ENCODE measurements at regions not wholly inside any gene's neighbourhood (a gene's known extent, or its start where the extent isn't known, plus 50 kb on each side); places are given as distances from the start of the nearest gene placed in this dataset.

GRCh38 chr7:109136893-109137292, 567.2 kb downstream of the DNAJB9 start:
- Histone ChIP-seq H3K27me3 (ENCODE audit: control insufficient read depth, insufficient read depth, low read length) (no peaks in the 10 kb centered on the region), H3K4me3 (ENCODE audit: low read depth, low read length) (no peak overlapping the region), H3K36me3 (ENCODE audit: control insufficient read depth, insufficient read depth, low read length) (no peaks in the 10 kb centered on the region)
- no peak for DNase-seq (ENCODE audit: low read depth)
- TF ChIP-seq, protein P1, sequence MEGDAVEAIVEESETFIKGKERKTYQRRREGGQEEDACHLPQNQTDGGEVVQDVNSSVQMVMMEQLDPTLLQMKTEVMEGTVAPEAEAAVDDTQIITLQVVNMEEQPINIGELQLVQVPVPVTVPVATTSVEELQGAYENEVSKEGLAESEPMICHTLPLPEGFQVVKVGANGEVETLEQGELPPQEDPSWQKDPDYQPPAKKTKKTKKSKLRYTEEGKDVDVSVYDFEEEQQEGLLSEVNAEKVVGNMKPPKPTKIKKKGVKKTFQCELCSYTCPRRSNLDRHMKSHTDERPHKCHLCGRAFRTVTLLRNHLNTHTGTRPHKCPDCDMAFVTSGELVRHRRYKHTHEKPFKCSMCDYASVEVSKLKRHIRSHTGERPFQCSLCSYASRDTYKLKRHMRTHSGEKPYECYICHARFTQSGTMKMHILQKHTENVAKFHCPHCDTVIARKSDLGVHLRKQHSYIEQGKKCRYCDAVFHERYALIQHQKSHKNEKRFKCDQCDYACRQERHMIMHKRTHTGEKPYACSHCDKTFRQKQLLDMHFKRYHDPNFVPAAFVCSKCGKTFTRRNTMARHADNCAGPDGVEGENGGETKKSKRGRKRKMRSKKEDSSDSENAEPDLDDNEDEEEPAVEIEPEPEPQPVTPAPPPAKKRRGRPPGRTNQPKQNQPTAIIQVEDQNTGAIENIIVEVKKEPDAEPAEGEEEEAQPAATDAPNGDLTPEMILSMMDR (IDR thresholded peaks at IDR 0.05; ENCODE audit: insufficient read depth, low read length, poor library complexity, severe bottlenecking): no peak

GRCh38 chr7:109154748-109155147, 585.1 kb downstream of the DNAJB9 start:
- Histone ChIP-seq H3K27me3 (ENCODE audit: control insufficient read depth, insufficient read depth, low read length) (no peaks in the 10 kb centered on the region), H3K4me3 (ENCODE audit: low read depth, low read length) (no peak overlapping the region), H3K36me3 (ENCODE audit: control insufficient read depth, insufficient read depth, low read length) (no peaks in the 10 kb centered on the region)
- TF ChIP-seq, protein P1 (IDR thresholded peaks at IDR 0.05; ENCODE audit: insufficient read depth, low read length, poor library complexity, severe bottlenecking): no peak
- DNase-seq (ENCODE audit: low read depth): no peak

DNA sequence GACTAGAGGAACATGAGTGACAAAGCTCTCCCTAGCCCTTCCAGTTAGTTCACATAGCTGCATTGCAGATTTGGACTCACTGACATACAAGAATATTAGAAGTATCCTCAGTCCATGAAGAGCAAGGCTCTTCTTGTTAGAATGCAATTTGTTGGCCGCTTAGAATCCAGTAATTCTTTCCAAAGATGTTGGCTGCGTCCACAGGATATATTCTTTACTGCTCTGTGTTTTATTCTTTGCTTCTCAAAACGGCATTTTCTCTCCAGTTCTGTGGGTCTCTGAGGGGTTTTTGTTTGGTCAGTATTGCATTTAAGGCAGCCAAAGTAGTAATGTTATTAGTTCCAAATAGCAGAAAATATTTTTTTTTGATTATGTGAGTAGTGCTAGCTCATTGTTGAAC, 588.6 kb downstream of the DNAJB9 start:
- TF ChIP-seq, protein P1 (IDR thresholded peaks at IDR 0.05; ENCODE audit: insufficient read depth, low read length, poor library complexity, severe bottlenecking): no peak
- no peak for DNase-seq (ENCODE audit: low read depth)
- Histone ChIP-seq H3K27me3 (ENCODE audit: control insufficient read depth, insufficient read depth, low read length) (no peaks in the 10 kb centered on the region), H3K36me3 (ENCODE audit: control insufficient read depth, insufficient read depth, low read length) (no peaks in the 10 kb centered on the region), H3K4me3 (ENCODE audit: low read depth, low read length) (no peak overlapping the region)

- no peaks in the 10 kb centered on the region for H3K36me3 ChIP-seq (ENCODE audit: control insufficient read depth, insufficient read depth, low read length)
- H3K27me3 ChIP-seq (ENCODE audit: control insufficient read depth, insufficient read depth, low read length): no peaks in the 10 kb centered on the region
- TF ChIP-seq, protein P1 (IDR thresholded peaks at IDR 0.05; ENCODE audit: insufficient read depth, low read length, poor library complexity, severe bottlenecking): no peak
- no peak for DNase-seq (ENCODE audit: low read depth)
- H3K4me3 ChIP-seq (ENCODE audit: low read depth, low read length): no peak overlapping the region
Observed at GRCh38 chr7:109176661-109177060, 607.0 kb downstream of the DNAJB9 start.

- Histone ChIP-seq H3K27me3 (ENCODE audit: control insufficient read depth, insufficient read depth, low read length) (no peaks in the 10 kb centered on the region), H3K4me3 (ENCODE audit: low read depth, low read length) (no peak overlapping the region), H3K36me3 (ENCODE audit: control insufficient read depth, insufficient read depth, low read length) (no peaks in the 10 kb centered on the region)
- no peak for DNase-seq (ENCODE audit: low read depth)
- TF ChIP-seq, protein P1 (IDR thresholded peaks at IDR 0.05; ENCODE audit: insufficient read depth, low read length, poor library complexity, severe bottlenecking): no peak
Observed at GRCh38 chr7:109178342-109178741, 608.7 kb downstream of the DNAJB9 start.

GRCh38 chr7:109179601-109180000, 609.9 kb downstream of the DNAJB9 start:
- Histone ChIP-seq H3K4me3 (ENCODE audit: low read depth, low read length) (no peak overlapping the region), H3K36me3 (ENCODE audit: control insufficient read depth, insufficient read depth, low read length) (no peaks in the 10 kb centered on the region), H3K27me3 (ENCODE audit: control insufficient read depth, insufficient read depth, low read length) (no peaks in the 10 kb centered on the region)
- DNase-seq (ENCODE audit: low read depth): no peak
- TF ChIP-seq, protein P1 (IDR thresholded peaks at IDR 0.05; ENCODE audit: insufficient read depth, low read length, poor library complexity, severe bottlenecking): no peak
